GM13976 (cell line): ENCODE measurements at regions not wholly inside any gene's neighbourhood (a gene's known extent, or its start where the extent isn't known, plus 50 kb on each side); places are given as distances from the start of the nearest gene placed in this dataset.

Source experiments
- DNase-seq: peaks from one replicate; pipeline ENCODE4 v3.0.0; 2012; ENCODE audit warnings: low spot score
- CTCF ChIP-seq: IDR thresholded peaks from 2 replicates; pipeline ENCODE4 v1.5.1; 2012; ENCODE audit warnings: borderline replicate concordance, mild to moderate bottlenecking; ENCODE audit not compliant: insufficient read depth; ENCODE audit errors: extremely low read depth, missing control alignments, control extremely low read depth
- in situ Hi-C: fragments of 300-500 bp; cut with MboI; formaldehyde crosslinking; loops from one replicate; pipeline ENCODE4 v1.12.0; 2022; ENCODE audit warnings: low sequenced_read_pairs, mixed read lengths, inconsistent platforms; ENCODE audit not compliant: unreplicated experiment

- in situ Hi-C loops: loop anchor here (25.0 kb wide), 1 partner anchor 1101 kb away; no protein-coding TSS in a partner anchor
- no peak for DNase-seq
- TF ChIP-seq CTCF: no peak
Observed at GRCh38 chr21:35838350-35838749, 222.0 kb downstream of the SETD4 start.

GRCh38 chr21:35833991-35834390, 226.3 kb downstream of the SETD4 start:
- in situ Hi-C loops: loop anchor here (25.0 kb wide), 1 partner anchor 1097 kb away; no protein-coding TSS in a partner anchor
- TF ChIP-seq CTCF: no peak
- DNase-seq: no peak

GRCh38 chr21:35833388-35833787, 226.9 kb downstream of the SETD4 start:
- in situ Hi-C loops: loop anchor here (25.0 kb wide), 1 partner anchor 1096 kb away; no protein-coding TSS in a partner anchor
- no peak for TF ChIP-seq CTCF
- no peak for DNase-seq

GRCh38 chr21:35831230-35831629, 229.1 kb downstream of the SETD4 start:
- no peak for TF ChIP-seq CTCF
- no peak for DNase-seq
- in situ Hi-C loops: loop anchor here (25.0 kb wide), 1 partner anchor 1094 kb away; no protein-coding TSS in a partner anchor

- in situ Hi-C loops: loop anchor here (25.0 kb wide), 1 partner anchor 1092 kb away; no protein-coding TSS in a partner anchor
Observed at GRCh38 chr21:35829067-35829466, 231.3 kb downstream of the SETD4 start.

GRCh38 chr21:35828161-35828560, 232.2 kb downstream of the SETD4 start:
- in situ Hi-C loops: loop anchor here (25.0 kb wide), 1 partner anchor 1091 kb away; no protein-coding TSS in a partner anchor

More at GRCh38 chr21:35829067-35829466, 231.3 kb downstream of the SETD4 start:
- no peak for TF ChIP-seq CTCF
- no peak for DNase-seq

More at GRCh38 chr21:35828161-35828560, 232.2 kb downstream of the SETD4 start:
- TF ChIP-seq CTCF: no peak
- DNase-seq: no peak
